ENCODE measurements at regions not wholly inside any gene's neighbourhood (a gene's known extent, or its start where the extent isn't known, plus 50 kb on each side); places are given as distances from the start of the nearest gene placed in this dataset.

DNA sequence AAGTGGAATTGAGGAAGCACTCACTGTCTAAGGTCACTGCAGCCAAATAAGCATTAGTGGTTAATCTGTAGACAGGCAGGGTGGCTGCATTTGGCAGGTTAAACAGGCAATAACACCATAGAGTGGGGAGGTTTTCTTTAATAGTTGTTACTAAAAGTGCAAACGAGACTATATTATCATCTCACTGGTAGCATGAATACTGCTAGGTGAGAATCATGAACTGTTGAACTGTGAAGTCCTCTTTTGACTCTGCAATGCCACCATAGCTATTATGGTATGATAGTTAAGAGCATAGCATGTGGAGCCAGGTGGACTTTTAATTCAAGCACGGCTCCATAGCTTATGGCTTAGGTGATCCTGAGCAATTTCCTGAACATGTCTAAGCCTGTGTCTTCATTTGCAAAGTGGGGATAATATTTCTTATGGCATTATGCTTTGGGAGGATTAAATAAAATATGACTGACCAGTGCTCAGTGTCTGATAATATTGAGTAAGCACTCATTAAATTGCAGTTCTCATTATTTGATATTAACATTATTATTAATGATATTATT lies 235.6 kb upstream of the HHIP start:
- TF ChIP-seq, protein P1, sequence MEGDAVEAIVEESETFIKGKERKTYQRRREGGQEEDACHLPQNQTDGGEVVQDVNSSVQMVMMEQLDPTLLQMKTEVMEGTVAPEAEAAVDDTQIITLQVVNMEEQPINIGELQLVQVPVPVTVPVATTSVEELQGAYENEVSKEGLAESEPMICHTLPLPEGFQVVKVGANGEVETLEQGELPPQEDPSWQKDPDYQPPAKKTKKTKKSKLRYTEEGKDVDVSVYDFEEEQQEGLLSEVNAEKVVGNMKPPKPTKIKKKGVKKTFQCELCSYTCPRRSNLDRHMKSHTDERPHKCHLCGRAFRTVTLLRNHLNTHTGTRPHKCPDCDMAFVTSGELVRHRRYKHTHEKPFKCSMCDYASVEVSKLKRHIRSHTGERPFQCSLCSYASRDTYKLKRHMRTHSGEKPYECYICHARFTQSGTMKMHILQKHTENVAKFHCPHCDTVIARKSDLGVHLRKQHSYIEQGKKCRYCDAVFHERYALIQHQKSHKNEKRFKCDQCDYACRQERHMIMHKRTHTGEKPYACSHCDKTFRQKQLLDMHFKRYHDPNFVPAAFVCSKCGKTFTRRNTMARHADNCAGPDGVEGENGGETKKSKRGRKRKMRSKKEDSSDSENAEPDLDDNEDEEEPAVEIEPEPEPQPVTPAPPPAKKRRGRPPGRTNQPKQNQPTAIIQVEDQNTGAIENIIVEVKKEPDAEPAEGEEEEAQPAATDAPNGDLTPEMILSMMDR (IDR thresholded peaks at IDR 0.05; ENCODE audit: low read depth, low read length, poor library complexity, severe bottlenecking): no peak
- TF ChIP-seq EZH2phosphoT487 (IDR thresholded peaks at IDR 0.05; ENCODE audit: borderline replicate concordance, low read length): no peak

Measured in DOHH2 (cell line).